ENCODE measurements at regions not wholly inside any gene's neighbourhood (a gene's known extent, or its start where the extent isn't known, plus 50 kb on each side); places are given as distances from the start of the nearest gene placed in this dataset.

GRCh38 chr13:58300974-58301681, 669.6 kb downstream of the PCDH17 start:
- TF ChIP-seq GATA2 (IDR thresholded peaks at IDR 0.05; ENCODE audit: low read depth, low read length) (no peak), GATA3 (IDR thresholded peaks at IDR 0.05; ENCODE audit: low read depth, low read length) (no peak)

All from SH-SY5Y (cell line).